Mesendoderm (in vitro differentiated cells): ENCODE measurements at regions not wholly inside any gene's neighbourhood (a gene's known extent, or its start where the extent isn't known, plus 50 kb on each side); places are given as distances from the start of the nearest gene placed in this dataset.

Experiments
- DNase-seq: peaks from one replicate; pipeline ENCODE4 v3.0.0; 2013
- H2AK5ac ChIP-seq: 2 replicates; pipeline ENCODE4 v1.6.1; 2013; ENCODE audit warnings: low read length, inconsistent platforms
- H2BK120ac ChIP-seq: 2 replicates; pipeline ENCODE4 v1.6.1; 2013; ENCODE audit warnings: low read depth, mild to moderate bottlenecking, low read length, moderate library complexity, mixed read lengths
- H2BK15ac ChIP-seq: replicated peaks from 2 replicates; pipeline ENCODE4 v1.6.1; 2013; ENCODE audit warnings: low read depth, mild to moderate bottlenecking, moderate library complexity
- H2BK5ac ChIP-seq: 2 replicates; pipeline ENCODE4 v1.6.1; 2013; ENCODE audit warnings: low read length, inconsistent platforms
- H3K18ac ChIP-seq: 2 replicates; pipeline ENCODE4 v1.6.1; 2013; ENCODE audit warnings: mild to moderate bottlenecking, low read length, mixed read lengths
- H3K23ac ChIP-seq: one replicate; pipeline ENCODE4 v1.6.1; 2013; ENCODE audit warnings: low read length
- H3K27ac ChIP-seq: 2 replicates; pipeline ENCODE4 v1.5.1; 2013; ENCODE audit warnings: low read depth, mild to moderate bottlenecking, inconsistent platforms, low read length, moderate library complexity
- H3K27me3 ChIP-seq: 2 replicates; pipeline ENCODE4 v1.6.1; 2013; ENCODE audit warnings: low read length, control low read depth, mild to moderate bottlenecking, inconsistent platforms; ENCODE audit not compliant: insufficient read depth, poor library complexity
- H3K36me3 ChIP-seq: 2 replicates; pipeline ENCODE4 v1.6.1; 2013; ENCODE audit warnings: low read length, inconsistent platforms; ENCODE audit not compliant: control insufficient read depth, insufficient read depth
- H3K4ac ChIP-seq: one replicate; pipeline ENCODE4 v1.6.1; 2013; ENCODE audit warnings: low read depth, mild to moderate bottlenecking, low read length, moderate library complexity
- H3K4me1 ChIP-seq: 2 replicates; pipeline ENCODE4 v1.6.1; 2013; ENCODE audit warnings: low read depth, low read length, inconsistent platforms; ENCODE audit not compliant: control insufficient read depth
- H3K4me2 ChIP-seq: 2 replicates; pipeline ENCODE4 v1.6.1; 2013; ENCODE audit warnings: low read length
- H3K4me3 ChIP-seq: 2 replicates; pipeline ENCODE4 v1.5.1; 2013; ENCODE audit warnings: mild to moderate bottlenecking, low read length
- H3K56ac ChIP-seq: one replicate; pipeline ENCODE4 v1.6.1; 2013; ENCODE audit warnings: low read length
- H3K79me1 ChIP-seq: 2 replicates; pipeline ENCODE4 v1.6.1; 2013; ENCODE audit warnings: low read length, inconsistent platforms
- H3K79me2 ChIP-seq: 2 replicates; pipeline ENCODE4 v1.6.1; 2013; ENCODE audit warnings: mild to moderate bottlenecking, low read length; ENCODE audit not compliant: control insufficient read depth, insufficient read depth
- H3K9ac ChIP-seq: 2 replicates; pipeline ENCODE4 v1.6.1; 2013; ENCODE audit warnings: low read length, inconsistent platforms
- H4K5ac ChIP-seq: one replicate; pipeline ENCODE4 v1.6.1; 2013; ENCODE audit warnings: low read length
- H4K8ac ChIP-seq: one replicate; pipeline ENCODE4 v1.6.1; 2013; ENCODE audit warnings: low read depth, mild to moderate bottlenecking, control low read depth, low read length, moderate library complexity
- WGBS: extraction: QIAGEN DNeasy Blood & Tissue Kit; methylation state at CpG from one replicate; pipeline ENCODE4 v1.1.7; 2013; ENCODE audit warnings: low lambda C conversion rate, missing lambda C conversion rate; ENCODE audit not compliant: insufficient coverage; ENCODE audit errors: extremely low coverage; 5-methylcytosine and 5-hydroxymethylcytosine counted together

DNA sequence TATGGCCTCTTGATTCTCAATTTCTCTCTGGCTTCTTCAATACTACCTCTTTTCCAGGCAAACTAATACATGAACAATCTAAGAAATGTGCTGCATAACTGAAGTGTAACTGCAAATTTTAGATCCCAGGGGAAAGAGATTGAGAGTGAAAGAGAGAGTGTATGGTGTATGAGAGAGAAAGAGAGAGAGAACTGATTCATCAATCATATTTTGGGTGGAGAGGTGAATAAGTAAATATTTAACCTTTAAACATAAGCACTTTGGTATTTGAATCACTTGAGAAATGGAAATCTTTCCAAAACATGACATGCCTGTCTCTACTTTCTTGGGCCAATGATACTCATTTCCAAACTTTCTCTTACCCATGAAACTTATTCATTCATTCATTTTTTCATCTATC lies 147.2 kb upstream of the DIPK2B start:
- Histone ChIP-seq H3K4me2 (no peak overlapping the region), H3K56ac (no peak overlapping the region), H3K27ac (no peak overlapping the region), H3K4ac (no peak overlapping the region), H2BK5ac (no peak overlapping the region), H3K18ac (no peak overlapping the region), H4K5ac (no peak overlapping the region), H4K8ac (no peak overlapping the region), H3K4me3 (no peak overlapping the region), H3K23ac (no peak overlapping the region), H3K79me1 (no peaks in the 10 kb centered on the region), H3K4me1 (no peaks in the 10 kb centered on the region), H3K79me2 (no peaks in the 10 kb centered on the region), H3K27me3 (no peaks in the 10 kb centered on the region), H3K36me3 (no peaks in the 10 kb centered on the region), H2BK15ac (no peak overlapping the region), H2BK120ac (no peak overlapping the region), H2AK5ac (no peak overlapping the region), H3K9ac (no peak overlapping the region)
- no peak for DNase-seq

GRCh38 chrX:45344594-45344993 lies 143.9 kb upstream of the DIPK2B start:
- H3K27me3 ChIP-seq = no peaks in the 10 kb centered on the region
- no peak overlapping the region for H3K23ac ChIP-seq
- no peak overlapping the region for H3K4ac ChIP-seq
- no peak overlapping the region for H3K18ac ChIP-seq
- H4K5ac ChIP-seq = no peak overlapping the region
- H2BK5ac ChIP-seq = no peak overlapping the region
- H3K4me2 ChIP-seq = no peak overlapping the region
- H2AK5ac ChIP-seq = no peak overlapping the region
- H3K79me2 ChIP-seq = no peaks in the 10 kb centered on the region
- no peak overlapping the region for H3K4me3 ChIP-seq
- H3K4me1 ChIP-seq = no peaks in the 10 kb centered on the region
- no peaks in the 10 kb centered on the region for H3K36me3 ChIP-seq
- H3K9ac ChIP-seq = no peak overlapping the region
- H2BK15ac ChIP-seq = no peak overlapping the region
- no peak overlapping the region for H3K56ac ChIP-seq
- no CpG with 5 or more reads among the region's 2 CpGs for WGBS
- DNase-seq = no peak
- no peaks in the 10 kb centered on the region for H3K79me1 ChIP-seq
- no peak overlapping the region for H3K27ac ChIP-seq
- H4K8ac ChIP-seq = no peak overlapping the region
- H2BK120ac ChIP-seq = no peak overlapping the region

- H2AK5ac ChIP-seq = no peak overlapping the region
- no peak overlapping the region for H3K23ac ChIP-seq
- H3K4me2 ChIP-seq = no peak overlapping the region
- no peaks in the 10 kb centered on the region for H3K79me2 ChIP-seq
- no peak overlapping the region for H3K4me3 ChIP-seq
- DNase-seq = no peak
- H3K27me3 ChIP-seq = no peaks in the 10 kb centered on the region
- no peak overlapping the region for H2BK5ac ChIP-seq
- H3K9ac ChIP-seq = no peak overlapping the region
- no peak overlapping the region for H3K18ac ChIP-seq
- H3K36me3 ChIP-seq = no peaks in the 10 kb centered on the region
- H3K4me1 ChIP-seq = no peaks in the 10 kb centered on the region
- H2BK120ac ChIP-seq = no peak overlapping the region
- H3K79me1 ChIP-seq = no peaks in the 10 kb centered on the region
- WGBS = no CpG with 5 or more reads among the region's 1 CpG
- no peak overlapping the region for H3K56ac ChIP-seq
- H4K5ac ChIP-seq = no peak overlapping the region
- no peak overlapping the region for H3K4ac ChIP-seq
- no peak overlapping the region for H2BK15ac ChIP-seq
- H3K27ac ChIP-seq = no peak overlapping the region
- no peak overlapping the region for H4K8ac ChIP-seq
Observed at GRCh38 chrX:45329217-45329616, 128.5 kb upstream of the DIPK2B start.

DNA sequence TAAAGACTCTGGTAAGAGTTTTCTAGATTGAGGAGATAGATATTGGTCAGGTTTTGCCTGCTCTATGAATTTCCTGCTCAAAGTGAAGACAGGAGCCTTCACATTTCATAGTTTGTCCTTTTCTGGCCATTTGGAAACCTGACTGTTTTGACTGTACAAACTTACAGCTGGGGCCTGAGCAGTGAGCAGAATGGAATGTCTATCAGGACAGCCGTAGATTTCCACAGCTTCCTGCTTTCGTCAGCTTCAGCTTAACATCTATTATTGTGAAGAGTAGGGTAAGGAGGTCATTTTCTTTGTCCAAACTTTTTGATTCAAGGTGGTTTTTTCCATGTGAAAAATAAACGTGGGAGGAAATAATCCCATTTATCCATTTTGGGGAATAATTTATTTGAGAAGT lies 124.3 kb upstream of the DIPK2B start:
- no peak overlapping the region for H3K23ac ChIP-seq
- H3K79me2 ChIP-seq = no peaks in the 10 kb centered on the region
- no peak overlapping the region for H3K27ac ChIP-seq
- no peak overlapping the region for H3K56ac ChIP-seq
- H3K4me2 ChIP-seq = no peak overlapping the region
- no peak overlapping the region for H3K18ac ChIP-seq
- H3K27me3 ChIP-seq = no peaks in the 10 kb centered on the region
- H2AK5ac ChIP-seq = no peak overlapping the region
- H3K4me3 ChIP-seq = no peak overlapping the region
- no peaks in the 10 kb centered on the region for H3K79me1 ChIP-seq
- no peak overlapping the region for H3K9ac ChIP-seq
- H3K36me3 ChIP-seq = no peaks in the 10 kb centered on the region
- DNase-seq = no peak
- H2BK120ac ChIP-seq = no peak overlapping the region
- H2BK15ac ChIP-seq = peak overlapping the region; percentile 92
- no peak overlapping the region for H2BK5ac ChIP-seq
- no CpG with 5 or more reads among the region's 3 CpGs for WGBS
- no peak overlapping the region for H4K5ac ChIP-seq
- H3K4me1 ChIP-seq = no peaks in the 10 kb centered on the region
- no peak overlapping the region for H3K4ac ChIP-seq
- no peak overlapping the region for H4K8ac ChIP-seq

DNA sequence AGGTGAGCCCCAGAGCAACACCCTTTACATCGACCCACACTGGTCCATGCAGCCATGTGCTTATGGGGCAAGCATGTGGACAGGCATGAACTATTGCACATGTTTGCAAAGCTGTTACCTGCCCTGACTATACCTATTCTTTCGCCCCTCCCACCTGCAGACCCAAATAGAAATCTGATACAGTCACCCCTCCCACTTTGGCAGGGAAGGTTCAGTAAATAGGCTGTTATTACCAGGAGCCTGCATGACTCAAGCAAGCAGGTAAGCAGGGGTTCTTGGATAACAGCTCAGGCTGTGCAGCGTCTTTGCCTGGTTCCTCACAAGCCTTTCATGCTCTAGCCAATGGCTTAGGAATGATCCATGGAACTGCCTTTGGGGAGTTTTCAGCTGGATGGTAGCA lies 122.7 kb upstream of the DIPK2B start:
- no peak overlapping the region for H3K18ac ChIP-seq
- H3K27me3 ChIP-seq = no peaks in the 10 kb centered on the region
- H2BK15ac ChIP-seq = no peak overlapping the region
- H3K4me2 ChIP-seq = no peak overlapping the region
- H3K23ac ChIP-seq = no peak overlapping the region
- no peaks in the 10 kb centered on the region for H3K4me1 ChIP-seq
- no peak overlapping the region for H2AK5ac ChIP-seq
- no CpG with 5 or more reads among the region's 3 CpGs for WGBS
- H2BK5ac ChIP-seq = no peak overlapping the region
- H3K9ac ChIP-seq = no peak overlapping the region
- H2BK120ac ChIP-seq = no peak overlapping the region
- peak overlapping the region; percentile 55 for H3K4ac ChIP-seq
- H4K8ac ChIP-seq = no peak overlapping the region
- no peaks in the 10 kb centered on the region for H3K36me3 ChIP-seq
- no peaks in the 10 kb centered on the region for H3K79me2 ChIP-seq
- H4K5ac ChIP-seq = no peak overlapping the region
- H3K79me1 ChIP-seq = no peaks in the 10 kb centered on the region
- H3K27ac ChIP-seq = no peak overlapping the region
- no peak for DNase-seq
- H3K4me3 ChIP-seq = no peak overlapping the region
- no peak overlapping the region for H3K56ac ChIP-seq

DNA sequence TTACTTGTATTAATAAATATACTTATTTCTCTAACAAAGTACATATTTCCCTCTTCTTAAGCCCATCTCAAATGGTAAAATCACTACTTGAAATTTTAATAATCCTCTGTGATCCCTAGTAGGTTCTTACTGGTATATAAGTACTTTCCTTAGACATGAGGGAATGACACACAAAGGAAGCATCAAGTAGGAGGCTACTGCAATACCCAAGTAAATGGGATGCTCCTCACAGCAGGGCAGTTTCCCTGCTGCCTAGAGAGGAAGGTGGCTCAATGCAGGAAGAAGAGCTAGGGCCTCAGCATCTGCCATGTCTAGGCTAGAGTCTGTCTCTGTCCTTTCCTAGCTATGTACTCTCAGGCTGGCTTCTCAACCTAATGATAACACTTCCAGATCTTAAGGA lies 122.1 kb upstream of the DIPK2B start:
- H3K23ac ChIP-seq = no peak overlapping the region
- DNase-seq = peak; percentile 27
- H3K18ac ChIP-seq = no peak overlapping the region
- no peak overlapping the region for H3K9ac ChIP-seq
- H2BK15ac ChIP-seq = no peak overlapping the region
- H3K4me1 ChIP-seq = no peaks in the 10 kb centered on the region
- H3K27ac ChIP-seq = no peak overlapping the region
- H3K36me3 ChIP-seq = no peaks in the 10 kb centered on the region
- H3K4ac ChIP-seq = no peak overlapping the region
- no peak overlapping the region for H2BK5ac ChIP-seq
- no peak overlapping the region for H4K5ac ChIP-seq
- no peak overlapping the region for H3K56ac ChIP-seq
- no peaks in the 10 kb centered on the region for H3K79me2 ChIP-seq
- no peak overlapping the region for H3K4me2 ChIP-seq
- no peaks in the 10 kb centered on the region for H3K79me1 ChIP-seq
- no peaks in the 10 kb centered on the region for H3K27me3 ChIP-seq
- no peak overlapping the region for H2BK120ac ChIP-seq
- no peak overlapping the region for H2AK5ac ChIP-seq
- H4K8ac ChIP-seq = no peak overlapping the region
- no peak overlapping the region for H3K4me3 ChIP-seq
